Bronchial epithelial cell (primary cell): ENCODE measurements at regions not wholly inside any gene's neighbourhood (a gene's known extent, or its start where the extent isn't known, plus 50 kb on each side); places are given as distances from the start of the nearest gene placed in this dataset.

Experiments used
- DNase-seq: peaks from one replicate; pipeline ENCODE4 v3.0.0-alpha.2; 2010; ENCODE audit warnings: low read depth
- FAIRE-seq: peaks from 2 replicates; lab custom pipeline; 2011; peaks lifted over from hg19 to GRCh38; lab: Jason Lieb, UNC
- H3K27me3 ChIP-seq: 2 replicates; pipeline ENCODE4 v1.5.1; 2011; ENCODE audit warnings: low read length; ENCODE audit not compliant: control insufficient read depth, insufficient read depth
- H3K36me3 ChIP-seq: 2 replicates; pipeline ENCODE4 v1.5.1; 2011; ENCODE audit warnings: low read length; ENCODE audit not compliant: control insufficient read depth, insufficient read depth
- H3K4me3 ChIP-seq: 2 replicates; pipeline ENCODE4 v1.5.1; 2011; ENCODE audit warnings: mild to moderate bottlenecking, low read depth, low read length, control low read depth
- CTCF ChIP-seq: IDR thresholded peaks from 2 replicates; pipeline ENCODE4 v1.5.1; 2011; ENCODE audit warnings: mild to moderate bottlenecking, moderate library complexity, low read length, control low read depth, inconsistent platforms; ENCODE audit not compliant: insufficient read depth, severe bottlenecking

GRCh38 chr20:50459124-50459918 lies 50.9 kb upstream of the PTPN1 start:
- DNase-seq (no peak), FAIRE-seq (no peak)
- Histone ChIP-seq H3K36me3 (no peaks in the 10 kb centered on the region), H3K4me3 (no peak overlapping the region), H3K27me3 (no peaks in the 10 kb centered on the region)
- no peak for TF ChIP-seq CTCF

GRCh38 chr20:50460115-50460607 lies 50.0 kb upstream of the PTPN1 start:
- DNase-seq (no peak), FAIRE-seq (no peak)
- TF ChIP-seq CTCF = no peak
- no peaks in the 10 kb centered on the region for H3K27me3 ChIP-seq
- no peak overlapping the region for H3K4me3 ChIP-seq
- no peaks in the 10 kb centered on the region for H3K36me3 ChIP-seq
